ENCODE measurements at regions not wholly inside any gene's neighbourhood (a gene's known extent, or its start where the extent isn't known, plus 50 kb on each side); places are given as distances from the start of the nearest gene placed in this dataset.
"Not testable (repeated sequence)": the region's sequence is repeated elsewhere in the genome, so short reads cannot be mapped to it uniquely, and the experiment has no call there.

- no peak for DNase-seq (ENCODE audit: low read depth in 2 of 2)
These were observed 221.7 kb upstream of the SPRY2 start for GRCh38 chr13:80562433-80563156.

- DNase-seq (ENCODE audit: low read depth in 2 of 2): no peak
These were observed 219.7 kb upstream of the SPRY2 start for GRCh38 chr13:80560609-80561008.

GRCh38 chr13:80559944-80560343 lies 219.0 kb upstream of the SPRY2 start:
- no peak for DNase-seq (ENCODE audit: low read depth in 2 of 2)

- DNase-seq (ENCODE audit: low read depth in 2 of 2): no peak
These were observed 217.1 kb upstream of the SPRY2 start for GRCh38 chr13:80558074-80558473.

DNA sequence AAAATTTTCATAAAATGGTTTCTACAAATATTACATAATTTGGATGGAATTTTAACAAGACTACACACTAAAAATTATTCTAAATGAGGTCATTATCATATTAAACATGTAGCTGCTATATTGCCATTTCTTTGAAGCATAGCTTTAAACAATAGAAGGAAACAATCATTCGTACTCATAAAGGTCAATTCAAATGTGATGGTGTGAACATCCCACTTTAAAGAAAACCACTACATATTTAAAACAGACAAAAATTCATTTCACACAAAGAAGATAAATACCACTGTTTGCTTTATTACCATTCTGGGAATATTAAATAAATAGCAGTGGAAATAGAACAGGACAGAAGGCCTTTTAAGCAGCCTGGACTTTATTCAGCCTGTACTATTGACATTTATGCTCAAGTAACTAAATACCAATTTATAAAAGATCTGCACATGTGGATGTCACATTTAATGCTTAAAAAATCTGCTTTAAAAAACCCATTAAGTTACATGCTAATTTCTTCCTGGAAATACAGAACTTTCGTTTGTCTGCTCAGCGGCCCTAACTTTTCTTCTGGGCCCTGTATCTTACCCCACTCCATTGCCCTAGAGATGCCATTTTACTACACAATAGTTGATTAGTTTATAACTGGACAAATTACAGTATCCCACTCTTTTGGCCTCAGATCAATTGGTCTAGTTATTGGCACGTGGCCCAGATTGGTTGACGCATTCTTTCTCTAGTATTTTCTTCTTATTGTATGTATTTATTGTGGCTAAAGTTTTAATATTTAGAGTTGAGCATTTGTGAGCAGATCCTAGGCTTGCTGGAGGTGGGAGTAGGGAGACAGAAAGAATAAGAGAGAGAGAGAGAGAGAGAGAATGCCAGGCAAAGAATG lies 215.1 kb upstream of the SPRY2 start:
- DNase-seq (ENCODE audit: low read depth in 2 of 2): no peak

DNA sequence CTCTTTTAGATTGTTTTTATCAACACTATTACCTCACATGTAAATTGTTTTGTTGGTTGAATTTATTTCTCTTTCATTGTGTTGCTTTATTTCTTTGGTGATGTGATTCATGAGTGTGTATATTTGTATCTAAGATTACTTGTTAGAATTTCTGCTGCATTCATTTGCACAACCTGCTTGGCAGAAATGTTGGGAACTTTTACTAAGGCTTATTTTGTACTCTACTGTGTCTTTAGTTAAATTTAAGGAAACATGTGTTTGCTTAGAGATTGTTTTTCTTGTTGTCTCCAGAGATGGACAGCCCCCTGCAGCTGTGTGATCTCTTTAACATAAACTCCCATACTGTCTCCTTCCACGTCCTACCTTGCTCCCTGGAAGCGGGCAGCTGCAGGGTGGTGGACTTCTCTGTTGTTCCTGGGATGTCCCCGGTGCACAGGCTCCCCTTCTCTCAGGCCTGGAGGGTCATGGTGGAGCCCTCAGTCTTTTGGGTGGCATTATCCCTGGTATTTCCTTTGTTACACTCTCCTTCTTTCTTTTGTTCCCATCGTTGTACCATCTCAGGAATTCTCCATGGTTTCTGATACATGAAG lies 212.0 kb upstream of the SPRY2 start:
- DNase-seq (ENCODE audit: low read depth in 2 of 2): no peak

DNA sequence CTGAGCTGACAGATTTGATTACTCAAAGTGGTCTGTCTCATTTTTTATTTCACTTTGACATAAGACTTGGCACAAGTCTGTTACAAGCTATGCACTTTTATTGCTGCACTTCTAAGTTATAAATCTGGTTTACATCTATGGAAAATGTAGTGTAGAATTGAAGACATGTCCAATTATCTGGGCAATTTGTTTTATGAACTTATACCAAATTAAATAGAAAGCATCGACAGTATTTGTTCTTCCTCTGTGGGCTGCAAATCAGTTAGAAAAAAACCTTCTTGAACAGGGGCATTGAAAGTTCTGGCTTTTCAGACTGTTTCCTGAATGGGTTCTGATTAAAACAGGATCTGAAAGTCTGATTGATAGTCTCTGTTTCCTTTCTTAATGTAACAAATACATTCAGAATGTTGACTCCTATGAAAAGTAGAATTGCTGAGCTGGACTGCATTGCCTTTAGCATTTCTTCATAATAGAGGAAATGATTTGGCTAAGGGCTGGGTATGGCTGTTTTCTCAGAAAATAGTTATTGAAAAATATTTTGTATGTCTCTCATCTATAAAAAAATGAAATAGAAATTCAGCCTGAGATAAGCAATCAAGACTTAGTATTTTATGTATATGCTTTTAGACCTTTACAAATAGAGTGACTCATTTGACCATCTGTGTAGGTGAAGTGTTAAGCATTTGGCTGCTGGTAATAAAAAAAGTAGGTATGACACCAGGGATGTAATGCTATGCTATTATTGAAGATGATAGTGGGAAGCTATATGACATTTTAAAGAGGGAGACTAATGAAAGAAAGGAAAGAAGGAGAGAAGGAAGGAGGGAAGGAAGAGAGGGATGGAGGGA lies 210.9 kb upstream of the SPRY2 start:
- no peak for DNase-seq (ENCODE audit: low read depth in 2 of 2)

- no peak for DNase-seq (ENCODE audit: low read depth in 2 of 2)
These were observed 210.1 kb upstream of the SPRY2 start for GRCh38 chr13:80550971-80551441.

GRCh38 chr13:80548915-80549314 lies 208.0 kb upstream of the SPRY2 start:
- DNase-seq (ENCODE audit: low read depth in 2 of 2): no peak

DNA sequence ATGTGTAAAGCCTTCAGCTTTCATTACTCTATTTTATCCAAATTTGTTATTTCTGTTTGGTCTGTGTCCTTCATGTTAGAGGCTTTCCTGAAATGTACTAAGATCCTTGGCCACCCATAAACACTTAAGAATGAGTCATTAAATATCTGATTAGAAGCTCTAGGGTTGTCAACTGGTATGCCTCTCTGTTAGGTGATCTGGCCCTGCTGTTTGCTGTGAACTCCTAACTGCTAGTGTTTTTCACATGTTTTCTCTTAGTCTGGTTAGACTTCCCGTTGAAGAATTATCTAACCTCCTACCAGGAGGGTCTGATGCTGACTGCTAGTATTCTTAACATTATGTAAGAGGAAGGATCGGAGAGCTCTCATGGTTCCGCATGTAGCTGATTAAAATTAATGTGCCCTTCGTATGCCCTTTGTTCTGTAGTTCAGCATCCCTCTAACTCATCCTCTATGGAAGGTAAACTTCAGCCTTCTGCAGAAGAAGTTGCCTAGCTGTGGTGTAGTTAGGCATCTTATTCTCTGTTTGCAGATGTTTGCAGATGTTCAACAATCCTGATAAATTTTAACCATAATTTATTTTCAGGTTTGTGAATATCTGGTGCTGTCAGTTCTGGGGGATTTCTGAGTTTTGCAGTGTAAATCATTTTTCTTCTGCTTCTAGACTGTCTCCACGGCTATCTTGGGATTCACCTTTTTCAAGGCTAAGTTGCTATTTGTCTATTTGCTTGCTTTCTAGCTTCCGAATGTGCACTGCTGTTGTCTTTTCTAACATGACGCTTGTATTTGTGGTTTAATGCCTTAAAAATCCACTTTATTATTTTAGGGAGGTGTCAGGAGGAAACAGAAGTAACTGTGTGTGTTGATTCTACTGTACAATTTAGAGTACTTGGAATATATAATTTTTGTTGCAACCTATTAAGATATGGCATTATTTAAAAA lies 207.2 kb upstream of the SPRY2 start:
- DNase-seq (ENCODE audit: low read depth in 2 of 2): no peak

DNA sequence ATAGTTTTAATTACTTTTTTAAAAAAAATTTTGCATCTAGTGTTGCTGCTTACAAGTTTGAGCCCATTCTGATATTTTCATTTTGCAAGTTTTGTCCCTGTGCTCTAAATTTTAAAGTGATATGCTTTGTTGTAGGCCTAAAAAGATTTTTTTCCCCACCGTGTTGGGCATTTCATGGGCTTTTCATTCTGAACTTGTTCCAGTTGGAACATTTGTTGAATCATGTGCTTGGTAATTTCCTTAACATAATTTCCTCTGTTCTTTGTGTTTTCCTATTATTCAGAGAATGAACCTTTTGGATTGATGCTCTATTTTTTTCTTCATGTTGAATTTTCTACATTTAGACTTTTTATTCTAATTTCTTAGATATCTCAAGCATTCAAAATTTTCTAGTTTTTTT lies 206.4 kb upstream of the SPRY2 start:
- no peak for DNase-seq (ENCODE audit: low read depth in 2 of 2)

GRCh38 chr13:80533175-80533574 lies 192.2 kb upstream of the SPRY2 start:
- DNase-seq (ENCODE audit: low read depth in 2 of 2): no peak

- no peak for DNase-seq (ENCODE audit: low read depth in 2 of 2)
These were observed 190.0 kb upstream of the SPRY2 start for GRCh38 chr13:80530902-80531301.

GRCh38 chr13:80530191-80530590 lies 189.3 kb upstream of the SPRY2 start:
- no peak for DNase-seq (ENCODE audit: low read depth in 2 of 2)

GRCh38 chr13:80529734-80530133 lies 188.8 kb upstream of the SPRY2 start:
- no peak for DNase-seq (ENCODE audit: low read depth in 2 of 2)

GRCh38 chr13:80528733-80529132 lies 187.8 kb upstream of the SPRY2 start:
- no peak for DNase-seq (ENCODE audit: low read depth in 2 of 2)

- no peak for DNase-seq (ENCODE audit: low read depth in 2 of 2)
These were observed 186.5 kb upstream of the SPRY2 start for GRCh38 chr13:80527400-80527799.

- no peak for DNase-seq (ENCODE audit: low read depth in 2 of 2)
These were observed 183.7 kb upstream of the SPRY2 start for GRCh38 chr13:80524447-80525215.

DNA sequence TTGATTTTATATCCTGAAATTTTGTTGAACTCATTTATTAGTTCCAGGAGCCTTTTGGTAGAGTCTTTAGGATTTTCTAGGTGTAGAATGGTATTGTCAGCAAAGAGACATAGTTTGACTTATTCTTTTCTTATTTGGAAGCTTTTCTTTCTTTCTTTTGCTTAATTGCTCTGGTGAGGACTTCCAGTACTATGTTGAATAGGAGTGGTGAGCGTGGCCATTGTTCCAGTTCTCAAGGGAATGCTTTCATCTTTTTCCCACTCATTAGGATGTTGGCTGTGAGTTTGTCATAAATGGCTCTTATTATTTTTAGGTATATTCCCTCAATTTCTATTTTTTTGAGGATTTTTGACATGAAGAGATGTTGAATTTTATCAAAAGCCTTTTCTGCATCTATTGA lies 182.2 kb upstream of the SPRY2 start:
- DNase-seq (ENCODE audit: low read depth in 2 of 2): no peak

GRCh38 chr13:80522463-80522862 lies 181.5 kb upstream of the SPRY2 start:
- DNase-seq (ENCODE audit: low read depth in 2 of 2): not testable (repeated sequence)
